ENCODE measurements at regions not wholly inside any gene's neighbourhood (a gene's known extent, or its start where the extent isn't known, plus 50 kb on each side); places are given as distances from the start of the nearest gene placed in this dataset. TPM values are rescaled to one million over a fixed set of nuclear protein-coding genes. Genes with fewer than 3 reads are reported as not detected.

Small RNAs in the stretch of these regions (microRNA-seq; reads per million reads assigned to microRNA genes)
- gene AL591926.1 (ENCODE audit: insufficient read depth, insufficient read length): not detected
- gene AL591926.4 (ENCODE audit: insufficient read depth, insufficient read length): not detected
- gene AL591926.5 (ENCODE audit: insufficient read depth, insufficient read length): not detected
- gene AL591926.6 (ENCODE audit: insufficient read depth, insufficient read length): not detected
- not detected for gene AL591926.8 (ENCODE audit: insufficient read depth, insufficient read length)
- gene AL591926.9 (ENCODE audit: insufficient read depth, insufficient read length): not detected
- not detected for gene RF00019 (ENCODE audit: insufficient read depth, insufficient read length)
- gene RF00156 (ENCODE audit: insufficient read depth, insufficient read length): not detected
- not detected for gene RN7SL565P (ENCODE audit: insufficient read depth, insufficient read length)

Small RNAs in the stretch of these regions (small RNA-seq; reads per million reads assigned to genes)
- gene AL591926.1: 0 reads per million in 5 experiments
- 0 reads per million in 5 experiments for gene AL591926.4
- 0 reads per million in 5 experiments for gene AL591926.5
- 0 reads per million in 5 experiments for gene AL591926.6
- 0 reads per million in 5 experiments for gene AL591926.8
- gene AL591926.9: 0 reads per million in 5 experiments
- 0 reads per million in 5 experiments for gene RF00019
- 0 to 0.18 (median 0) reads per million in 5 experiments for gene RF00156
- 0 reads per million in 5 experiments for gene RN7SL565P
